Activated naive CD4-positive, alpha-beta T cell treated with anti-CD3 and anti-CD28 coated beads, Interleukin-2, amount 50 U/mL, for 24 hours (primary cell): ENCODE measurements at regions not wholly inside any gene's neighbourhood (a gene's known extent, or its start where the extent isn't known, plus 50 kb on each side); places are given as distances from the start of the nearest gene placed in this dataset.

Experiments
- H3K27ac Mint-ChIP-seq: one replicate; pipeline ENCODE4 v1.8.0; 2021; ENCODE audit warnings: mild to moderate bottlenecking, mixed read lengths
- H3K27me3 Mint-ChIP-seq: one replicate; pipeline ENCODE4 v1.8.0; 2021; ENCODE audit warnings: mixed read lengths
- H3K36me3 Mint-ChIP-seq: one replicate; pipeline ENCODE4 v1.8.0; 2021; ENCODE audit warnings: mixed read lengths
- H3K4me1 Mint-ChIP-seq: one replicate; pipeline ENCODE4 v1.8.0; 2021; ENCODE audit warnings: mixed read lengths
- H3K4me3 Mint-ChIP-seq: one replicate; pipeline ENCODE4 v1.8.0; 2021; ENCODE audit warnings: mild to moderate bottlenecking, mixed read lengths
- H3K9me3 Mint-ChIP-seq: one replicate; pipeline ENCODE4 v1.8.0; 2021; ENCODE audit warnings: mixed read lengths

DNA sequence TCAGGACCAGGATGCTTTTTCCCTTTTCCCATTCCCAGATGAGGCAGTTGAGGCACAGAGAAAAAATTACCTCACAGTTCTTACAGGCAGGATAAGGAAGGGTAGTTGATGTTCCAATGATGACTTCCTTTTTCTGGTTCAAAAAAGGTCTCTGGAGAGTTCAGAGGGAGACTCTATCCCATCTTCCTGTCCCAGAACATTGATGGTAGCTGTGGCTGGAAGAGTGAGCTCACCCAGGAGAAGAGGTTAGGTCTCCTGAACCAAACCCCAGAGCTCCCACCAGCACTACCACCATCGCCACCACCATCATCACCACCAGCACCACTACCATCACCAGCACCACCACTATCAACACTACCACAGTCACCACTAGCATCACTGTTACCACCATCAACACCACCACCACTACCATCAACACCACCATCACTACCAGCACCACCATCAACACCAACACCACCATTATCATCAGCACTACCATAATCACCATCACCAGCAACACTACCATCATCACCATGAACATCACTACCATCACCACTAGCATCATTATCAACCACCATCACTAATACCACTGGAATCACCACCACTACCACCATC lies 105.5 kb upstream of the RUNX3 start:
- no peak overlapping the region for H3K4me3 Mint-ChIP-seq
- H3K27me3 Mint-ChIP-seq = no peaks in the 10 kb centered on the region

DNA sequence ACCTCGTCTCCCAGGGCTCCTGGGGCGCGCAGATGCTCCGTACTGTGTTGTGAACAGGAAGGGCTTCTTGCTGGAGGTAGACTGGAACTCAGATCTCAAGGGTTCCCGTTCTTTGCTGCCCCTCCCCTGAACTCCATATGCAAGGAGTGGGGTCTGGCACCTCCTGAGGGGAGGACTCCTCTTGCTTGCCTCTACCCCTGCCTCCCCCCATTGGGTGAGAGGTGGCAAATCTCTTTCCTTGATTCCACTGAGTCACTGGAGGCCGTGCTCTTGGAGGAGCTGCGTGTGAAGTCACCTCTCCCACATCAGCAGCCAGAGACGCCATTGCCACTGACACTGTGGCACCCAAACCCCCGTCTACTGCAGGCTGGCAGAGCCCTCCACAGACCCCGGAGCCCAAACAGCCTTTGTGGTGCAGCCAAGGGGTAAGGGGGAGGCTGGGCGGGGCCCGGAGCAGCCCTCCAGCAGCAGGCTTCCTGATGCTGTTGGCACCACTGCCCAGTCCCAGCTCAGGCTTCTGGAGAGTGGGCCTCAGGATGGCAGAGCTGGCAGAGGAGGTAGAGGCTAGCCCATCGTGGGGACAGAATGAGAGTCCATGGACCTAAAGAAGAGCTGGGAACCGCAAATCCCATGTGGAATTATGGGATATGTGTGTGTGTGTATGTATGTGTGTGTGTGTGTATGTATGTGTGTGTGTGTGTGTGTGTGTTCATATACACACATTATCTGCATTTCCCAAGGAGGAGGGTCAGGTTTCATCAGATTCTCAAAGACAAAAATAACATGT lies 104.9 kb upstream of the RUNX3 start:
- Mint-ChIP-seq H3K27ac (no peak overlapping the region), H3K4me1 (peaks cover 61% of the 10 kb centered on the region), H3K36me3 (no peaks in the 10 kb centered on the region), H3K4me3 (no peak overlapping the region), H3K9me3 (no peaks in the 10 kb centered on the region), H3K27me3 (no peaks in the 10 kb centered on the region)

More for the DNA sequence above, 105.5 kb upstream of the RUNX3 start:
- no peak overlapping the region for H3K27ac Mint-ChIP-seq
- H3K9me3 Mint-ChIP-seq = no peaks in the 10 kb centered on the region
- H3K4me1 Mint-ChIP-seq = peaks cover 54% of the 10 kb centered on the region
- no peaks in the 10 kb centered on the region for H3K36me3 Mint-ChIP-seq

DNA sequence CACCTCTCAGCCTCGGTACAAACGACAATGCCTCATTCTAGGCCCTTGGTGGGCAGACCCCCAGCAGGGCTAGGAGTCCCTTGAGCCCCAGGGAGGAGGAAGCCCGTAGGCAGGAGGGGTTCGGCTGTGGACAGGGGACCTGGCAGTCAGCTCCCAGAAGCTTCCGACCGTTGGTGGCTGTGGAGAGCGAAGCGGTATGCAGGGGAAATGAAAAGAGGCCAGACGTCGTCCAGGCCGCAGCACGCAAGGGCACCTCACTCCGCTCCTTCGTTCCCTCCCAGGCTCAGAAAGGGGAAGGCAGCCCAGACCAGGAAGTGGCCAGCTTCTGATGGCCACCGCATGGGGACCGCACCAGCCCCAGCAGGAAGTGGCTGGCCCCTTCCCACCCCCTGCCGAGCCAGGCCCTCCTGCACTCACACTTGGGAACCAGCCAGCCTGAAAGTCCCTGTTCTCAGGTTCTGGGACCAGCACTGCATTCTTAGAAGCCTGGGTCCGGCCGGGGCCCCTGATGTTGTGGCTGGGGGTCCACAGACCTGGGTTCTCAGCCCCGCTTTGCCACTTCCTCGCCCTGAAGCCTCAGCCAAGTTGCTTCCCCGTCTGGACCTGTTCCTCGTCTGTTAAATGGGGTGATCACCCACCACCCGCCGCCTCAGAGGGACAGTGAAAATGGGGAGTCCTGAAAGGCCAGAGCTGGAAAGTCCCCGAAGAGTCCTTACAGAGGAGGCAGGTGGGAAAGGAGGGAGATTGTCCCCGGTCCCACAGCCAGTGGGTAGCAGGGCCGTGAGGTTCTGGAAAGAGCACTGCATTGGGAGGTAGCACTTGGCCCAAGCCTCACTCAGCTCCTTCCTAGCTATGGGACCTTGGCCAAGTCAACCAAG lies 104.0 kb upstream of the RUNX3 start:
- Mint-ChIP-seq H3K9me3 (no peaks in the 10 kb centered on the region), H3K27me3 (no peaks in the 10 kb centered on the region), H3K4me3 (peak overlapping the region; percentile 17), H3K36me3 (no peaks in the 10 kb centered on the region), H3K4me1 (peaks cover 69% of the 10 kb centered on the region), H3K27ac (peak overlapping the region; percentile 44)

DNA sequence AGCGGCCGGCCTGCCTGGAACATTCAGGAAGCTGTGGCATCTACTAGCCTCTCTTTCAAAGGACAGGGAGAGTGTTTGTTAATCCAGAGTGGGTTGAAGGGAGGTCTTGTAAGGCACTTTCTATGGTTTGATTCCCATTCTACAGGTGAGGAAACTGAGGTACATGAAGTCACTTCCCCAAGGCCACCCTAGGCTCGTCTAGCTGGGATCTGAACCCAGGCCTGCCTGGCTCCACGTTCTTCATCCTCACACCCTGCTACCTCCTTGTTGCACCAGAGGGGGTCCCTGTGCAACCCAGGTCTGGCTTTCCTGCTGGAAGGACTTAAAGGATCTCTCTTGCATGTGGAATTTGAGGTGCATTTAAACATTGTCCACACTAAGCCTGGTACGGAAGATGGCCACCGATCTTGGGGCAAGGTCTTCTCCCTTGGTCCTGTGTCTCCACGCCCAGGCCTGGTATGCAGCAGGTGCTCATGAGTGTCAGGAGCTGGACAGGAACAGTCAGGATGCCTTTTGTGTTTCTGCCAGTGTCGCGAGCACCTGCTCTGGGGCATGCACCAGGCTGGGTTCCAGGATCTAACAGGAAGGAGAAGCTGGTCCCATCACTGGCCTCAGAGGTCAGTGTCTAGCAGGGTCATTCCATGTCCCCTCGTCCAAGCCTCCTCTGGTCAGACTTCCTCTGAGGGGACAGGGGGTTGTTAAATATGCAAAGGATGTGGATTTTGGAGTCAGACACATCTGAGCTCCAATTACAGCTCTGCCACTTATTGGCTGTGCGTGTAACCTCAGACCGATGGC lies 103.2 kb upstream of the RUNX3 start:
- no peaks in the 10 kb centered on the region for H3K9me3 Mint-ChIP-seq
- H3K27me3 Mint-ChIP-seq = no peaks in the 10 kb centered on the region
- H3K36me3 Mint-ChIP-seq = no peaks in the 10 kb centered on the region
- peak overlapping the region; percentile 68 for H3K4me3 Mint-ChIP-seq
- peaks cover 74% of the 10 kb centered on the region for H3K4me1 Mint-ChIP-seq
- H3K27ac Mint-ChIP-seq = peak overlapping the region; percentile 79

DNA sequence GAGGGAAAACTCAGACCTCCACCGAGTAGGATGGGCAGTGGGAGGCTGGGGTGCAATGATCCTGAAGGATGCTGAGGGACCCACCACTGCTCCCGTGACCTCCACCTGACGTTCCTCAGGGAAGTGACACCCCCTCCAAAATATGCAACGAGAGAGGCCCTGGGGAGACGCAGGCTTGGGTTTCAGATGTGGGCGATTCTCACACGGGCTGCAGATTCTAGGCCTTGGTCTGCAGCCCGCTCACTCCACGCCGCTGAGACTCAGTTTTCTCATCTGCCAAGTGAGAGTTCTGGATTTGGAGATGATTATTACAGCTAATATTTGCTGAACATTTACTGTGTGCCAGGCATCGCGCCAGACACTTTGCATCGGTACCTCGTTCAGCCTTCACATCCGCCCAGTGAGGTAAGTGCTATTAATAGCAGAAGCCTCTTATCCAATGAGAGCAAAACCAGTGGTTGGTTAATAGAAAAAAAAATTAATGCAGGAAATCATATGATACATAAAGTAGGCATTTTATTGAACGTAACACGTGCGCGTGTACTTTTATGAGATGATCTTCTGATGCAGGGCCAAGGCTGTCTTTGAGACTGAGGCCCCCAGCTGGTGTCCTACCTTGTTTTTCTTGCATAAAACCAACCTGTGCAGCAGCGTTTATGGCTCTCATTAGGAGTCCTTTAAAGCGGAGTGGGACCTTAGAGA lies 102.0 kb upstream of the RUNX3 start:
- Mint-ChIP-seq H3K27me3 (no peaks in the 10 kb centered on the region), H3K4me3 (peak overlapping the region; percentile 80), H3K36me3 (no peaks in the 10 kb centered on the region), H3K27ac (peak overlapping the region; percentile 98), H3K4me1 (peaks cover 74% of the 10 kb centered on the region), H3K9me3 (no peaks in the 10 kb centered on the region)

DNA sequence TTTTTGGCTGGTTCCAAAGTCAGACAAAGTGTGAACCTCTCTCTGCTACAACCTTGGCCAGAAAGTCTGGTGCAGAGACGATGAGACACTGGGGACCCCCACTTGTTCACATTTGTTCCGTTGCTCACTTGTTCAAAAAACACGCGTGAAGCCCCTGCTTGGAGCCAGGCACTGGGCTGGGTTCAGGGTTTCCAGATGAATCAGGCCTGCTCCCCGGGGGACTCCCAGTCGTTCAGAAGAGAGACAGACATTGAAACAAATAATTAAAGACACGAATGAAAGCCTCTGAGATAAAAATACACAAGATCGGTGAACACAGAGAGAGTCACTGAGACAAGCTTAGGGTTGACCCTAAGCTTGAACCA lies 101.5 kb upstream of the RUNX3 start:
- peaks cover 72% of the 10 kb centered on the region for H3K4me1 Mint-ChIP-seq
- peak overlapping the region; percentile 98 for H3K27ac Mint-ChIP-seq
- H3K9me3 Mint-ChIP-seq = no peaks in the 10 kb centered on the region
- no peaks in the 10 kb centered on the region for H3K27me3 Mint-ChIP-seq
- peak overlapping the region; percentile 80 for H3K4me3 Mint-ChIP-seq
- no peaks in the 10 kb centered on the region for H3K36me3 Mint-ChIP-seq

DNA sequence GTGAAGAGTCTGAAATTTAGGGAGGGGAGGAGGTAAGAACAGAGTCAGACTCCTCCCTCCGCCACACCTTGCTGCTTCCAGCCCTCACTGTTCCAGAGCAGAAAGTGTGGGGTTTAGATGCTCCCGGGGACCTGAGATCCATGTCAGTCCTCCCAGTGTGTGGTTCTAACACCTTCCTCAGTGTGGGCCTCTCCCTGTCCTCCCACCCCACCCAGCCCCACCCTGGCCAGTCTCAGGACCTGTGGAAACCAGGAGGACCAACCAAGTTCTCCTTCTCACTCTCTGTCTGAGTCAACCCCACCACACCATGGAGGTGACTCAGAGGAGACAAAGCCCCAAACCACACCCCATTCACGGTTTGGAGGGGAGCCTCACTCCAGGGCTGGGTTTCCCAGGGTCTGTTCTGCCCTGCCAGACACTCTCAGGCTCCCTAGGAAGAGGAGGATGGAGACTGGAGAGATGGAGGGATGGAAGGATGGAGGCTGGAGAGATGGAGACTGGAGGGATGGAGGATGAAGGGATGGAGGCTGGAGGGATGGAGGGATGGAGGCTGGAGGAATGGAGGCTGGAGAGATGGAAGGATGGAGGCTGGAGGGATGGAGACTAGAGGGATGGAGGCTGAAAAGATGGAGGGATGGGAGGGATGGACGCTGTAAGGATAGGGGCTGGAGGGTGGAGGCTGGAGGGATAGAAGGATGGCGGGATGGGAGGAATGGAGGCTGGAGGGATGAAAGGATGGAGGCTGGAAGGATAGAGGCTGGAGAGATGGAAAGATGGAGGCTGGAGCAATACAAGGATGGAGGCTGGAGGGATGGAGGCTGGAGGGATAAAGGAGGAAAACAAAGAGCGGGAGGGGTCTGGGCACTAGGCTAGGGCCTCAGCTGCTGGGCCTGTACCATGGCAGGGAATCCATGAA lies 100.9 kb upstream of the RUNX3 start:
- Mint-ChIP-seq H3K4me1 (peaks cover 74% of the 10 kb centered on the region), H3K4me3 (peak overlapping the region; percentile 80), H3K36me3 (no peaks in the 10 kb centered on the region), H3K9me3 (no peaks in the 10 kb centered on the region), H3K27ac (peak overlapping the region; percentile 98), H3K27me3 (no peaks in the 10 kb centered on the region)

DNA sequence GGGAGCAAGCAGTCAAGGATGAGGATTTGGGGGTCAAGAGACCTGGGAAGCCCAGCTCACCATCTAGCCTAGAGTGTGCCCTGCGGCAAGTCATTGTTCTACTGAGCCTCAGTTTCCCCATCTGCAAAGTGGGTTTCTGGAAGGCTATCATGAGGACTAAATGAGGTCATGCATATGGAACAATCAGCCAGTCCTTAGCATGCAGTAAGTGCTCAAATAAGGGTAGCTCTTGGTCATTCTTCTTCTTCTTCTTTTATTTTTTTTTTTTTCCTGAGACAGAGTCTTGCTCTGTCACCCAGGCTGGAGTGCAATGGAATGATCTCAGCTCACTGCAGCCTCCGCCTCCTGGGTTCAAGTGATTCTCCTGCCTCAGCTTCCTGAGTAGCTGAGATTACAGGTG lies 99.9 kb upstream of the RUNX3 start:
- Mint-ChIP-seq H3K27ac (peak overlapping the region; percentile 59), H3K36me3 (no peaks in the 10 kb centered on the region), H3K27me3 (no peaks in the 10 kb centered on the region), H3K9me3 (no peaks in the 10 kb centered on the region), H3K4me1 (peaks cover 82% of the 10 kb centered on the region), H3K4me3 (peak overlapping the region; percentile 53)

DNA sequence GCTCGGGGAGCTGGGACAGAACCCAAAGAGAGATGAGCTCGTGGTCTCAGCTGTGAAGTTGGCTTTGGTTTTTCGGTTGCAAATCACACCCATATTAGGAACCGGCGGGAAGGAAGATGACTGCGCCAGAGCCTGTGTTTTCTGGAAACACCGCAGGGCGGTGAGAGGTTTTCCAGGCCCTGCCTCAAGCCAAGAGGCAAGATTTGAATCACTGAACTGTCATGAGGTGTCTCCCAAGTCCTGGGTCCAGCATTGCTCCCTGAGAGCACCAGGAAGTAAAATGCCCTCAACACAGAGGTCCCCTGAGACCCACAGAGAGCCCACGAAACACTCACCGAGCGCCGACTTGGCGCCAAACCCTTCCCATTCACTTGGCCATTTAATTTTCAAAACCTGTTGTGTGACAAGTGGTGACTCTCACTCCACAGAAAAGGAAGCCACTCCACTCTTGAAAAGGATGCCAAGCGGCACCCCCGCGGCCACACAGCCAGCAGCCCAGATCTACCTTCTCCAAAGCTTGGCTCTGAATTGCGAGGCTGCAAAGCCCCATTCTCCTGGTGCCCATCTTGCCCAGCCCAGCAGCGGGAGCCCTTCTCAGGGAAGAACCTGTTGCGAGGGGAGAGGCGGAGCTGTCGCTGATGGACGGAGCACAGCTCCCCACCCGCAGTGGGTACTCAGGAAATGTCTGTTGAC lies 99.0 kb upstream of the RUNX3 start:
- Mint-ChIP-seq H3K27me3 (no peaks in the 10 kb centered on the region), H3K9me3 (no peaks in the 10 kb centered on the region), H3K4me1 (peaks cover 88% of the 10 kb centered on the region), H3K36me3 (no peaks in the 10 kb centered on the region), H3K27ac (peak overlapping the region; percentile 72), H3K4me3 (peak overlapping the region; percentile 62)

DNA sequence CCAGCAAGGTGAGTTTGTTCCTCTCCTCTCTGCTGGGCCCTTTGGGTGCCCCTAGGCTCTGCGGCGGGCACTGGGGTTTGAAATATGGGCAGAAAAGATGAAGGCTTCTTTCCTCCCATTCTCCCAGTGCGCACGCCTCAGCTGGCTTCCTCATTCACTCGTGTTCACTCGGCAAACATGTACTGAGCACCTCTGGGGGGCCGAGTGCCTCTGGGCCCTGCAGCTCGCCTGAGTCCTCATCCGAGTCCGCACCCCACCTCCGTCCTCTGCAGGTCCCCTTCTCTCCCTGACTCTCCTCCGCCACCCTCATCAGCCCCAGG lies 98.5 kb upstream of the RUNX3 start:
- Mint-ChIP-seq H3K4me1 (peaks cover 88% of the 10 kb centered on the region), H3K36me3 (no peaks in the 10 kb centered on the region)

DNA sequence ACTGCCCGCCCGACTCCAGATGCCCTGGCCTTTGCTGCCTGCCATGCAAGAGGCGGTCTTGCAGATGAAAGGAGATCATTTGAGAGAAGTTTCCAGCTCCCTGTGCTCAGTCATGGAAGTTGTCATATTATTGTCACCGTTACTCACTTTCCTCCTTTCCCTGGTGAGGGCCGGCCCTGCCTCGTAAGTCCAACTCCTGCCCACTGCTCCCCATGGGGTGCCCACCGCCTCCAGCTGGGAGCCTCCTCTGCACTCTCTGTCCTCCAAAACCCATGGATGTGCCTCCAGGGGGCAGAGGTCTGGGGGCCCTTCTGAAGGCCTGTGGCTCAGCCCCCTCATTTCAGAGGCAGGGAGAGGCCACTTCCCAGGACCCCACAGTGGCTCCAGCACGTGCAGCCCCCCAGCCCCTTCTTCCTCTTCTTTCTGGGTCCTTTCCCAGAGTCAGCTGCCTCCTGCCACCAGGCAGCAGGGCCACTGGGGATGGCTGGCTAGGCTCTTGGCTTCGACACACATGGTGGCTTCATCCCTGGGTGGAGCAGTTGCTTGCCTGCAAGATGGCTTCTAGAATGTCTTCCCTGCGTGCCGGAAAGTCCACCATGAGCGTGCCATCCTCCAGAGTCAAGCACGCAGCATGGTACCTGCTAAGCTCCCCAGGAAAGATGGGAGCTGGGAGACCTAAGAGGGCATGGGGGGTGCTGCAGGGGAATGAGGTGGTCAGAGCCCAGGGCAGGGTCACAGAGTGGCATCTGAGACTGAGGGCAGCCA lies 97.9 kb upstream of the RUNX3 start:
- no peaks in the 10 kb centered on the region for H3K36me3 Mint-ChIP-seq
- H3K4me3 Mint-ChIP-seq = no peak overlapping the region
- no peaks in the 10 kb centered on the region for H3K9me3 Mint-ChIP-seq
- no peaks in the 10 kb centered on the region for H3K27me3 Mint-ChIP-seq
- H3K27ac Mint-ChIP-seq = no peak overlapping the region
- H3K4me1 Mint-ChIP-seq = peaks cover 88% of the 10 kb centered on the region

More for the DNA sequence above, 98.5 kb upstream of the RUNX3 start:
- Mint-ChIP-seq H3K27me3 (no peaks in the 10 kb centered on the region), H3K4me3 (no peak overlapping the region), H3K9me3 (no peaks in the 10 kb centered on the region), H3K27ac (peak overlapping the region; percentile 55)

DNA sequence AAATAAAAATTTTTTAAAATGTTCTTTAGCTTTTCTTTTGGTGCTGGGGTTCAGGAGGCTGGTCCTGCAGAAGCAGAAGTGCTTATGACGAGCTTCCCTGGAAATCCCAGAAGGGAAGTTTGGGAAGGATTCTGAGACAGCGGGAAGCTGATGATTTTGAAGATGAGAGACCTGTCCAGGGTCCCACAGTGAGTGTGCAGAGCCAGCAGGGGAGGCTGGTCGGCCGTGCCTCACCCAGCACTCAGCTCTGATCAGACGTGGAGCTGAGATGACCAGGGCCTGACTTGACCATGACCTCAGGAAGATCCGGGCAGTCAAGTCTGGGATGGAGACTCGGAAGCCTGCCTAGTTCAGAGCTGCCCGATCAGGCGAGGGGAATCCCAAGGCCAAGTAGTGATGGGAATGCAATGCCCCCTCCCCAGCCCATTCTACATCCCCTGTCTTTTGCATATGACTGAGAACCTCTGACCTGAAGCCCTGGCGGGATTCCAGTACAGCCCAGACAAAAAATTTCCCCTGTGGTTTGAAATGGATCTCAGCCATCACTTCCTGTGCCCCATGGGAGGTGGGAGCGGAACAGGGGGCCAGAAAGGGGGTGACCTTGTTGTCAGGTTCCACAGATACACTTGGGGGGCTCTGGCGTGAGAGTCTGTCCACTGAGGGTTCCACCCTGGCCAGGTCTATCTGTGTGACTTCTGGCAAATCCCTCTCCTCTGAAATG lies 96.8 kb upstream of the RUNX3 start:
- peaks cover 83% of the 10 kb centered on the region for H3K4me1 Mint-ChIP-seq
- no peaks in the 10 kb centered on the region for H3K27me3 Mint-ChIP-seq
- no peaks in the 10 kb centered on the region for H3K9me3 Mint-ChIP-seq
- no peak overlapping the region for H3K4me3 Mint-ChIP-seq
- no peaks in the 10 kb centered on the region for H3K36me3 Mint-ChIP-seq
- peak overlapping the region; percentile 79 for H3K27ac Mint-ChIP-seq
